CD4-positive, alpha-beta T cell (primary cell): ENCODE measurements at regions not wholly inside any gene's neighbourhood (a gene's known extent, or its start where the extent isn't known, plus 50 kb on each side); places are given as distances from the start of the nearest gene placed in this dataset.

Experiments used
- ATAC-seq: fragments of 200-7000 bp; cut with Tn5 transposase; one replicate; pipeline ENCODE4 v1.10.0; 2022; ENCODE audit warnings: mild to moderate bottlenecking; ENCODE audit not compliant: poor library complexity
- CTCF ChIA-PET: fragments of 350-600 bp; sonication (Branson Sonifier 250); formaldehyde crosslinking; loops from one replicate; lab custom pipeline; 2021; ENCODE audit warnings: antibody characterized with exemption, inconsistent platforms; lab: Charles Lee
- POLR2A ChIA-PET: fragments of 350-600 bp; sonication (Branson Sonifier 250); formaldehyde crosslinking; loops from one replicate; lab custom pipeline; 2021; ENCODE audit warnings: antibody characterized with exemption, inconsistent platforms; lab: Charles Lee
- DNase-seq, 14 experiments: peaks; one replicate each; pipeline ENCODE4 v3.0.0-alpha.2; 2013 to 2020; ENCODE audit warnings: mixed read lengths in 2 of 14
- H3K27ac ChIP-seq, 2 donors: one replicate each; pipeline versions ENCODE4 v1.5.1 to v1.7.0; 2013; ENCODE audit warnings: low read length in 2 of 2, low read depth in 1 of 2, mild to moderate bottlenecking in 1 of 2
- H3K27me3 ChIP-seq, 2 experiments: 1 replicate in 1 of 2; 2 replicates in 1 of 2; pipeline versions ENCODE4 v1.6.1 to v1.7.0; 2013; ENCODE audit warnings: low read length in 2 of 2, control low read depth in 1 of 2, mild to moderate bottlenecking in 1 of 2, moderate library complexity in 1 of 2; ENCODE audit not compliant: insufficient read depth in 2 of 2, control insufficient read depth in 1 of 2
- H3K36me3 ChIP-seq: one replicate; pipeline ENCODE4 v1.6.1; 2013; ENCODE audit warnings: low read length, control low read depth; ENCODE audit not compliant: insufficient read depth
- H3K4me1 ChIP-seq: one replicate; pipeline ENCODE4 v1.6.1; 2013; ENCODE audit warnings: low read length, control low read depth; ENCODE audit not compliant: insufficient read depth
- H3K4me3 ChIP-seq: one replicate; pipeline ENCODE4 v1.5.1; 2013; ENCODE audit warnings: mild to moderate bottlenecking, low read length, moderate library complexity
- H3K9me3 ChIP-seq, 2 experiments: 1 replicate in 1 of 2; 2 replicates in 1 of 2; pipeline versions ENCODE4 v1.6.1 to v1.7.0; 2013; ENCODE audit warnings: low read length in 2 of 2, mild to moderate bottlenecking in 2 of 2, control low read depth in 1 of 2, moderate library complexity in 1 of 2; ENCODE audit not compliant: control insufficient read depth in 1 of 2, insufficient read depth in 1 of 2
- H3K27ac Mint-ChIP-seq: one replicate; pipeline ENCODE4 v1.8.0; 2020; ENCODE audit warnings: mixed read lengths
- H3K27me3 Mint-ChIP-seq: one replicate; pipeline ENCODE4 v1.8.0; 2021; ENCODE audit warnings: mixed read lengths
- H3K36me3 Mint-ChIP-seq: one replicate; pipeline ENCODE4 v1.8.0; 2021; ENCODE audit warnings: low read depth, mixed read lengths
- H3K4me1 Mint-ChIP-seq: one replicate; pipeline ENCODE4 v1.8.0; 2021; ENCODE audit warnings: low read depth, mixed read lengths
- H3K4me3 Mint-ChIP-seq: one replicate; pipeline ENCODE4 v1.8.0; 2020; ENCODE audit warnings: mild to moderate bottlenecking, mixed read lengths
- H3K9me3 Mint-ChIP-seq: one replicate; pipeline ENCODE4 v1.8.0; 2020; ENCODE audit warnings: mixed read lengths
- CTCF ChIP-seq: fragments of 200-600 bp; IDR thresholded peaks from one replicate; pipeline ENCODE4 v1.8.0; 2022; ENCODE audit warnings: antibody characterized with exemption, mild to moderate bottlenecking
- intact Hi-C, 2 experiments: fragments of 100-400 bp; cut with DNase I in 1 of 2; cut with micrococcal nuclease in 1 of 2; formaldehyde crosslinking; loops; one replicate each; pipeline versions ENCODE4 v1.15.1 to v1.9.0; 2023 to 2025; cut with DNase I, micrococcal nuclease

- Histone ChIP-seq H3K4me1 (no peaks in the 10 kb centered on the region), H3K27ac (no peak overlapping the region), H3K27me3 (no peaks in the 10 kb centered on the region), H3K4me3 (no peak overlapping the region), H3K36me3 (no peaks in the 10 kb centered on the region), H3K9me3 (no peaks in the 10 kb centered on the region)
- H3K4me3 Mint-ChIP-seq = no peak overlapping the region
- no peaks in the 10 kb centered on the region for H3K27me3 Mint-ChIP-seq
- POLR2A ChIA-PET = no interaction called here
- H3K4me1 Mint-ChIP-seq = no peaks in the 10 kb centered on the region
- H3K36me3 Mint-ChIP-seq = no peaks in the 10 kb centered on the region
- intact Hi-C loops = no loop called here
- TF ChIP-seq CTCF = no peak
- no peak overlapping the region for H3K27ac Mint-ChIP-seq
- no peak for ATAC-seq
- no peak for DNase-seq
- CTCF ChIA-PET = no interaction called here
- no peaks in the 10 kb centered on the region for H3K9me3 Mint-ChIP-seq
Measured at GRCh38 chr1:201625851-201626251, 86.9 kb downstream of the NAV1 start.

GRCh38 chr1:201626629-201627275 is 87.8 kb downstream of the NAV1 start:
- Histone ChIP-seq H3K4me3 (no peak overlapping the region), H3K27me3 (no peaks in the 10 kb centered on the region), H3K9me3 (no peaks in the 10 kb centered on the region), H3K36me3 (no peaks in the 10 kb centered on the region), H3K4me1 (no peaks in the 10 kb centered on the region), H3K27ac (no peak overlapping the region)
- intact Hi-C loops = no loop called here
- ChIA-PET POLR2A (no interaction called here), CTCF (no interaction called here)
- DNase-seq (no peak), ATAC-seq (no peak)
- Mint-ChIP-seq H3K27me3 (no peaks in the 10 kb centered on the region), H3K4me3 (no peak overlapping the region), H3K36me3 (no peaks in the 10 kb centered on the region), H3K4me1 (no peaks in the 10 kb centered on the region), H3K27ac (no peak overlapping the region), H3K9me3 (no peaks in the 10 kb centered on the region)
- no peak for TF ChIP-seq CTCF

GRCh38 chr1:201628490-201628889 is 89.6 kb downstream of the NAV1 start:
- intact Hi-C loops = no loop called here
- CTCF ChIA-PET = interaction anchor here (0.9 kb wide), 1 partner anchor 14 kb away, joined by 4 read pairs; no protein-coding TSS in a partner anchor
- no peak overlapping the region for H3K27ac ChIP-seq
- Mint-ChIP-seq H3K9me3 (no peaks in the 10 kb centered on the region), H3K4me3 (no peak overlapping the region), H3K36me3 (no peaks in the 10 kb centered on the region), H3K27me3 (no peaks in the 10 kb centered on the region), H3K4me1 (no peaks in the 10 kb centered on the region), H3K27ac (no peak overlapping the region)
- H3K4me1 ChIP-seq = no peaks in the 10 kb centered on the region
- no peaks in the 10 kb centered on the region for H3K27me3 ChIP-seq
- POLR2A ChIA-PET = no interaction called here
- DNase-seq (no peak), ATAC-seq (no peak)
- no peak for TF ChIP-seq CTCF
- no peak overlapping the region for H3K4me3 ChIP-seq
- no peaks in the 10 kb centered on the region for H3K9me3 ChIP-seq
- H3K36me3 ChIP-seq = no peaks in the 10 kb centered on the region
